Neutrophil (primary cell): ENCODE measurements at regions not wholly inside any gene's neighbourhood (a gene's known extent, or its start where the extent isn't known, plus 50 kb on each side); places are given as distances from the start of the nearest gene placed in this dataset.
A peak's percentile ranks its signal among the peaks of the same experiment; 100 is the strongest.
"Not testable (repeated sequence)": the region's sequence is repeated elsewhere in the genome, so short reads cannot be mapped to it uniquely, and the experiment has no call there.

ENCODE experiments used
- H3K27ac ChIP-seq: fragments of 200-600 bp; sonication (generic); 2 replicates; pipeline ENCODE4 v1.5.1; 2016; ENCODE audit warnings: mild to moderate bottlenecking, moderate library complexity
- H3K27me3 ChIP-seq: fragments of 200-600 bp; sonication (generic); 2 replicates; pipeline ENCODE4 v1.6.0; 2016; ENCODE audit warnings: mild to moderate bottlenecking
- H3K36me3 ChIP-seq: fragments of 200-600 bp; sonication (generic); 2 replicates; pipeline ENCODE4 v1.5.1; 2017
- H3K4me1 ChIP-seq, 2 experiments: fragments of 200-600 bp in 1 of 2; sonication (generic) in 1 of 2; 1 replicate in 1 of 2; 2 replicates in 1 of 2; pipeline versions ENCODE4 v1.5.1 to v1.6.1; 2013 to 2016; ENCODE audit warnings: low read depth in 1 of 2, low read length in 1 of 2, mild to moderate bottlenecking in 1 of 2, moderate library complexity in 1 of 2; ENCODE audit not compliant: control insufficient read depth in 1 of 2, insufficient read depth in 1 of 2
- H3K4me3 ChIP-seq, 2 experiments: fragments of 200-600 bp in 1 of 2; sonication (generic) in 1 of 2; 1 replicate in 1 of 2; 2 replicates in 1 of 2; pipeline ENCODE4 v1.5.1; 2013 to 2016; ENCODE audit warnings: low read depth in 1 of 2, low read length in 1 of 2, mild to moderate bottlenecking in 1 of 2, moderate library complexity in 1 of 2
- H3K9me3 ChIP-seq: fragments of 200-600 bp; sonication (generic); 2 replicates; pipeline ENCODE4 v1.5.1; 2016
- TF ChIP-seq, protein P1 (sequence below): fragments of 200-600 bp; sonication (generic); IDR thresholded peaks from 2 replicates; pipeline ENCODE4 v1.5.1; 2016; ENCODE audit warnings: antibody characterized with exemption

DNA sequence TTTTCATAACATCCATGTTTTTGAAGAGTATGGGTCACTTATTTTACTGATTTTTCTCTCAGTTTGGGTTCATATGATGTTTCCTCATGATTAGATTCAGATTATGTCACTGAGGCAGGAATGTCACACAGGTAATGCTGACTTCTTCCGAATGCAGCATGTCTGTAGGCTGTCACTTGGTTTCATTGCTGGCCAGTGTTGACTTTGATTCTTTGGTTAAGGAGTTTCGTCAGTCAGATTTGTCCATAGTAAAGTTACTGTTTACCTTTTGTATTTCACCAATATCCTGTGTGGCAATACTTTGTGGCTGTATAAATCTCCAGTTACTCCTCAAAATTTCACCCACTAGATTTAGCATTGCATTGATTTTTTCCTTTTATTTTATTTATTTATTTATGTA is 105.6 kb downstream of the MRPL57 start:
- Histone ChIP-seq H3K27me3 (no peaks in the 10 kb centered on the region), H3K4me3 (no peak overlapping the region), H3K36me3 (no peaks in the 10 kb centered on the region), H3K27ac (no peak overlapping the region), H3K9me3 (no peaks in the 10 kb centered on the region), H3K4me1 (no peaks in the 10 kb centered on the region)
- TF ChIP-seq, protein P1, sequence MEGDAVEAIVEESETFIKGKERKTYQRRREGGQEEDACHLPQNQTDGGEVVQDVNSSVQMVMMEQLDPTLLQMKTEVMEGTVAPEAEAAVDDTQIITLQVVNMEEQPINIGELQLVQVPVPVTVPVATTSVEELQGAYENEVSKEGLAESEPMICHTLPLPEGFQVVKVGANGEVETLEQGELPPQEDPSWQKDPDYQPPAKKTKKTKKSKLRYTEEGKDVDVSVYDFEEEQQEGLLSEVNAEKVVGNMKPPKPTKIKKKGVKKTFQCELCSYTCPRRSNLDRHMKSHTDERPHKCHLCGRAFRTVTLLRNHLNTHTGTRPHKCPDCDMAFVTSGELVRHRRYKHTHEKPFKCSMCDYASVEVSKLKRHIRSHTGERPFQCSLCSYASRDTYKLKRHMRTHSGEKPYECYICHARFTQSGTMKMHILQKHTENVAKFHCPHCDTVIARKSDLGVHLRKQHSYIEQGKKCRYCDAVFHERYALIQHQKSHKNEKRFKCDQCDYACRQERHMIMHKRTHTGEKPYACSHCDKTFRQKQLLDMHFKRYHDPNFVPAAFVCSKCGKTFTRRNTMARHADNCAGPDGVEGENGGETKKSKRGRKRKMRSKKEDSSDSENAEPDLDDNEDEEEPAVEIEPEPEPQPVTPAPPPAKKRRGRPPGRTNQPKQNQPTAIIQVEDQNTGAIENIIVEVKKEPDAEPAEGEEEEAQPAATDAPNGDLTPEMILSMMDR, result no peak

DNA sequence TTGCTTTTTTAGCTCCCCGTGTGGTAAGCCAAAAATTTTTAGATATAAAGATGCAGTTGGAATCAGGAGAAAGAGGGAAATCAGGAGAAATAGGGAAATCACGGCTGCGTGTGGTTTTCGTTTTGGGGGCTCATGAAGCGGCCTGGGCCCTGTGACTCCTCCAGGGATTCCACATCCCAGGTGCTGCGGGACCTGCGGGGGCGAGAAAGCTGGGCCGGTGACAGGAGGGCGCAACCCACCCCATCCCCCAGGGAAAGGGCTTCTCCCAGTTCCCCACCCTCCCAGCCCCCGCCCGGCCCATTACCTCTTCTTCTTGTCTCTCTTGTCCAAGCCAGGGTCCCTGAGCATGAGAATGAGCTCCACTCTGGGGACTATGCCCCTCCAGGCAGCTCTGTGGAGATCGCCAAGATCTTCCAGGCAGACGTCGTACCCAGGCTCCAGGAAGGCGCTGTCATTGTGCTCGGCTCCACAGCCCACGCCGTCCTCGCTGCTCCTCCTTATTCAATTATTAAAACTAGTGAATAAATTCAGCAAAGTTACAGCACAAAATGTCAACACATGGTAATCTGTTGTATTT is 111.0 kb downstream of the MRPL57 start:
- no peak overlapping the region for H3K27ac ChIP-seq
- TF ChIP-seq, protein P1, result no peak
- no peaks in the 10 kb centered on the region for H3K27me3 ChIP-seq
- H3K36me3 ChIP-seq, result no peaks in the 10 kb centered on the region
- H3K4me1 ChIP-seq, result no peaks in the 10 kb centered on the region
- no peak overlapping the region for H3K4me3 ChIP-seq
- no peaks in the 10 kb centered on the region for H3K9me3 ChIP-seq

- Histone ChIP-seq H3K27me3 (no peaks in the 10 kb centered on the region), H3K36me3 (no peaks in the 10 kb centered on the region), H3K27ac (no peak overlapping the region), H3K9me3 (no peaks in the 10 kb centered on the region), H3K4me1 (no peaks in the 10 kb centered on the region), H3K4me3 (no peak overlapping the region)
- TF ChIP-seq, protein P1, result no peak
Measured at GRCh38 chr13:21289475-21289874, 113.0 kb downstream of the MRPL57 start.

GRCh38 chr13:21290442-21291002 is 114.1 kb downstream of the MRPL57 start:
- H3K27me3 ChIP-seq, H3K36me3 ChIP-seq, H3K4me1 ChIP-seq: not testable (repeated sequence)

GRCh38 chr13:21291840-21292239 is 115.4 kb downstream of the MRPL57 start:
- Histone ChIP-seq H3K27ac (no peak overlapping the region), H3K4me3 (no peak overlapping the region), H3K9me3 (no peaks in the 10 kb centered on the region), H3K4me1 (peaks cover 1 to 2% of the 10 kb centered on the region in 2 experiments), H3K27me3 (no peaks in the 10 kb centered on the region), H3K36me3 (no peaks in the 10 kb centered on the region)
- TF ChIP-seq, protein P1, result no peak

More at GRCh38 chr13:21290442-21291002, 114.1 kb downstream of the MRPL57 start:
- not testable (repeated sequence) for H3K9me3 ChIP-seq, H3K27ac ChIP-seq, H3K4me3 ChIP-seq

GRCh38 chr13:21296991-21297390 is 120.5 kb downstream of the MRPL57 start:
- Histone ChIP-seq H3K27ac (peak overlapping the region; percentile 54), H3K4me1 (peaks cover 21 to 25% of the 10 kb centered on the region in 2 experiments)
- not testable (repeated sequence) for H3K4me3 ChIP-seq, H3K9me3 ChIP-seq, H3K27me3 ChIP-seq, H3K36me3 ChIP-seq
